Hepatocyte (in vitro differentiated cells): ENCODE measurements at regions not wholly inside any gene's neighbourhood (a gene's known extent, or its start where the extent isn't known, plus 50 kb on each side); places are given as distances from the start of the nearest gene placed in this dataset.

ENCODE experiments used
- CTCF ChIP-seq: fragments of 200-600 bp; sonication (generic); IDR thresholded peaks from 2 replicates; pipeline ENCODE4 v1.5.1; 2016; ENCODE audit warnings: antibody characterized with exemption, mild to moderate bottlenecking; ENCODE audit not compliant: poor library complexity
- EZH2phosphoT487 ChIP-seq: fragments of 200-600 bp; sonication (generic); IDR thresholded peaks from one replicate; pipeline ENCODE4 v1.6.1; 2018; ENCODE audit warnings: antibody characterized with exemption, mild to moderate bottlenecking, low read depth, moderate library complexity; ENCODE audit not compliant: unreplicated experiment, severe bottlenecking

DNA sequence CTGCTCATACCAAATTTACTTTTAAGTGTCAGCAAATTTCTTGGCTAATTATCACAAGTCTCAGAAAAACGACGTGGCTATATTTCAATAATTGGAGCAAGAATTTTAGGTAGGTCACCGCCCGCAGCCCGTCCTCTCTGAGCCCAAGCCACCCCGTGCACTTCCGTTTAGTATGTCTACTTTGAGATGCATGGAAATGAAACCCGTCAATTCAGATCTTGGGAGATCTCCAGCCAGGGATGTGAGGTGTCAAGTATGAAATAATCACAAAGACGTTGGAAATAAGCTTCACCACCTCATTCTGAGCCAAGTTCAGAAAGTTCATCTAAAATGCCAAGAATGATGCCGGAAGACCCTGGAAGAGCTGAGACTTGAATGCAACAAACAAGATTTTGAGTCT lies 132.6 kb upstream of the IRF2BP2 start:
- no peak for TF ChIP-seq CTCF
- no peak for TF ChIP-seq EZH2phosphoT487
